SJCRH30 (cell line): ENCODE measurements at regions not wholly inside any gene's neighbourhood (a gene's known extent, or its start where the extent isn't known, plus 50 kb on each side); places are given as distances from the start of the nearest gene placed in this dataset.

Source experiments
- DNase-seq, 2 experiments: peaks; one replicate each; pipeline ENCODE4 v3.0.0-alpha.2; 2015 to 2020
- H3K27ac ChIP-seq: fragments of 250-450 bp; sonication (Bioruptor Pico); 2 replicates; pipeline ENCODE4 v1.5.1; 2020; ENCODE audit warnings: mild to moderate bottlenecking, moderate library complexity
- H3K27me3 ChIP-seq: fragments of 250-450 bp; sonication (Bioruptor Pico); 2 replicates; pipeline ENCODE4 v1.5.1; 2020; ENCODE audit warnings: mild to moderate bottlenecking, moderate library complexity
- H3K36me3 ChIP-seq: fragments of 250-450 bp; sonication (Bioruptor Pico); 2 replicates; pipeline ENCODE4 v1.5.1; 2020; ENCODE audit warnings: mild to moderate bottlenecking, moderate library complexity
- H3K4me1 ChIP-seq: fragments of 250-450 bp; sonication (Bioruptor Pico); 2 replicates; pipeline ENCODE4 v1.5.1; 2020; ENCODE audit warnings: mild to moderate bottlenecking, moderate library complexity
- H3K4me3 ChIP-seq: fragments of 250-450 bp; sonication (Bioruptor Pico); 2 replicates; pipeline ENCODE4 v1.5.1; 2020; ENCODE audit warnings: mild to moderate bottlenecking, moderate library complexity
- H3K9me3 ChIP-seq: fragments of 250-450 bp; sonication (Bioruptor Pico); replicated peaks from 2 replicates; pipeline ENCODE4 v1.5.1; 2020; ENCODE audit warnings: mild to moderate bottlenecking, moderate library complexity

DNA sequence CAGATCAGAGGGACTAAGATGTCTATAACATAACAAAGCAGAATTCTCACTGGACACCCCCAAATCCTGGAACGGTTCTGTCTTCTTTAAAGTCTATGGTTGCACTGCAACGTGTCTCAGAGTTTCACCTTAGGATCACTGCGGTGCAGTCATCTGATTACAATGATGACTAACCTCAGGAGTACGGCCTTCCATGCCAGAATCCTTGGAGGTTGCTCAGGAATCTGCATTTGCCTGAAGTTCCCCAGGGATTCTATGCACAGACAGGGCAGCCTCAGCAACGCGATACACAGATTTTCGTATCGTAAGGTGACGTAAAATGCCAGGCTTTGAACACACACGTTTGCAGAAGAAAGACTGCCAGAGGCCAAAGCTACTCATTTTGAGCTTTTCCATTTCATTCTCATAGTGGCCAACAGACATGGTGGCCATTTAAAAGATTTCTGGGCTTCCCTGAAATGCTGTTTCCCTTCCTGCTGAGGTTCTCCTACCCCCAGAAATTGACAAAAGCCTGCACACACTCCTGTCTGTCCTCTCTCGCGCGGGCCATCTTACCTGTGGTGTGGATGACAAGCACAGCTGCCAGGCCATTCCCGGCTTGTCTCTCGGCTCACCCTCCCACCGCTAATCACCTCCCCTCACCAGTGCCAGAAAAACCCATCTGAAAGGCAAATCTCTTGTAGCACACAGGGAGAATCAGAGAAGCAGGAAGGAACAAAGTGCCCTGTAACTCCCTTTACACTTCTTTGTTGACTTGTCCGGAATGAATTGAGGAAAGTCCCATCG lies 148.8 kb downstream of the ACKR3 start:
- peak overlapping the region; percentile 44 for H3K27ac ChIP-seq
- H3K36me3 ChIP-seq: no peaks in the 10 kb centered on the region
- H3K4me3 ChIP-seq: peak overlapping the region; percentile 40
- H3K4me1 ChIP-seq: peaks cover 29% of the 10 kb centered on the region
- no peaks in the 10 kb centered on the region for H3K27me3 ChIP-seq
- peak; percentile 72 to 79 for DNase-seq
- no peaks in the 10 kb centered on the region for H3K9me3 ChIP-seq

DNA sequence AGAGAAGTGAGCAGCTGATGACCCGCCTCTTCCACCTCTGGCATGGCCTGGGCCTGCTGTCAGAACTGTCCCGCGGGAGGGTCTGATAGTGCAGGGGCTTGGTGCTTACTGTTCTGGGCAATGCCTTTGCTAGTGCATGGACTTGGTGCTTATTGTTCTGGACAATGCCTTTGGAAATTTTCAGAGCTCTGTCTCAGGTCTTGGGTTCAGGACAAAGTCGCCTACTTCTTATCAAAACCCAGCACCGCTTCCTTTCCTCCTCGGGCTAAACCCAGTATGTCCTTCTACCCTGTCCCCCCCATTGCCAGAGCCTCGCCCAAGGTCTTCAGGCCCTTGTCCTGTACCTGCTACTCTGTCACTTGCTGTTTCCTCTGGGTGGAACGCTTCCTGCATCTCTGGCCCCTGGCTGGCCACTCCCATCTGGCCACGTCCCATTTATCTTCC lies 149.6 kb downstream of the ACKR3 start:
- no peaks in the 10 kb centered on the region for H3K36me3 ChIP-seq
- no peak overlapping the region for H3K4me3 ChIP-seq
- H3K4me1 ChIP-seq: peaks cover 29% of the 10 kb centered on the region
- peak in 1 of 2 experiments; percentile 34 for DNase-seq
- H3K27me3 ChIP-seq: no peaks in the 10 kb centered on the region
- H3K27ac ChIP-seq: peak overlapping the region; percentile 44; the same call in 1 of the 2 replicates
- H3K9me3 ChIP-seq: no peaks in the 10 kb centered on the region

DNA sequence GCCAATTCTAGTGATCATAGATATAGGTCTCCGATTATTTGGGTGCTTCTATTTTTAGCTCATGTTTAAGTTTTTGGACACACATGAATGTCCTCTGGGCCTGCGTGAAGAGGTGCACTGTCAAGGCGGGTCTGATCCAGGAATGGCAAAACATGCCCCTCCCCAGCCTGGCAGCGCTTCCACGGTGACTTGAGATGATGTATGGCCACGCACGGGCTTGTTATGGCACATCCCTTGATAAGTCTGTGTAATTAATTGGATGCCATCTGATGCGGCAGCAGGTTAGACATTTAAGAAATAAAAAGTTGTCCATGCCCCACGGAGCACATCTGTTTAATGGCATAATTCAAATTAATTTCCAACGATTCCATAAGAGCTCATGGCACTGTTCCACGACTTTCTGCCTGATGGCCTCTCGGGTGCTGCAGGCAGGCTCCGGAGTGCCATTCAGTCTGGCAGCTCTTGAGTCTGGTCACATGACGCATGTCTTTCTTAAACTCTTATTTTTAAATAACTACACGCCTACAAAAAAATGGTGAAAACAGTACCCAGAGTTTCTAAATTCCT lies 151.4 kb downstream of the ACKR3 start:
- peaks cover 21% of the 10 kb centered on the region for H3K4me1 ChIP-seq
- no peaks in the 10 kb centered on the region for H3K27me3 ChIP-seq
- H3K9me3 ChIP-seq: no peaks in the 10 kb centered on the region
- H3K4me3 ChIP-seq: no peak overlapping the region
- H3K27ac ChIP-seq: no peak overlapping the region
- DNase-seq: no peak
- no peaks in the 10 kb centered on the region for H3K36me3 ChIP-seq

GRCh38 chr2:236724200-236724599 lies 154.6 kb downstream of the ACKR3 start:
- H3K27me3 ChIP-seq: no peaks in the 10 kb centered on the region
- no peak overlapping the region for H3K27ac ChIP-seq
- no peaks in the 10 kb centered on the region for H3K9me3 ChIP-seq
- DNase-seq: no peak
- H3K4me1 ChIP-seq: peaks cover 12% of the 10 kb centered on the region
- no peak overlapping the region for H3K4me3 ChIP-seq
- no peaks in the 10 kb centered on the region for H3K36me3 ChIP-seq

GRCh38 chr2:236726701-236727450 lies 157.3 kb downstream of the ACKR3 start:
- H3K27ac ChIP-seq: no peak overlapping the region

GRCh38 chr2:236728916-236729670 lies 159.5 kb downstream of the ACKR3 start:
- Histone ChIP-seq H3K9me3 (no peaks in the 10 kb centered on the region; the same call in 1 of the 2 replicates), H3K36me3 (no peaks in the 10 kb centered on the region; the same call in 1 of the 2 replicates), H3K4me3 (no peak overlapping the region), H3K27me3 (no peaks in the 10 kb centered on the region), H3K27ac (peak overlapping the region; percentile 62), H3K4me1 (peaks cover 18% of the 10 kb centered on the region)
- peak; percentile 89 to 96 for DNase-seq

More at GRCh38 chr2:236726701-236727450, 157.3 kb downstream of the ACKR3 start:
- Histone ChIP-seq H3K4me1 (peaks cover 18% of the 10 kb centered on the region), H3K27me3 (no peaks in the 10 kb centered on the region), H3K36me3 (no peaks in the 10 kb centered on the region; the same call in 1 of the 2 replicates), H3K4me3 (no peak overlapping the region), H3K9me3 (no peaks in the 10 kb centered on the region; the same call in 1 of the 2 replicates)
- DNase-seq: no peak

GRCh38 chr2:236730393-236730792 lies 160.8 kb downstream of the ACKR3 start:
- no peaks in the 10 kb centered on the region; the same call in 1 of the 2 replicates for H3K9me3 ChIP-seq
- no peaks in the 10 kb centered on the region for H3K27me3 ChIP-seq
- no peak for DNase-seq
- H3K36me3 ChIP-seq: no peaks in the 10 kb centered on the region; the same call in 1 of the 2 replicates
- H3K27ac ChIP-seq: no peak overlapping the region
- no peak overlapping the region for H3K4me3 ChIP-seq
- peaks cover 18% of the 10 kb centered on the region for H3K4me1 ChIP-seq

DNA sequence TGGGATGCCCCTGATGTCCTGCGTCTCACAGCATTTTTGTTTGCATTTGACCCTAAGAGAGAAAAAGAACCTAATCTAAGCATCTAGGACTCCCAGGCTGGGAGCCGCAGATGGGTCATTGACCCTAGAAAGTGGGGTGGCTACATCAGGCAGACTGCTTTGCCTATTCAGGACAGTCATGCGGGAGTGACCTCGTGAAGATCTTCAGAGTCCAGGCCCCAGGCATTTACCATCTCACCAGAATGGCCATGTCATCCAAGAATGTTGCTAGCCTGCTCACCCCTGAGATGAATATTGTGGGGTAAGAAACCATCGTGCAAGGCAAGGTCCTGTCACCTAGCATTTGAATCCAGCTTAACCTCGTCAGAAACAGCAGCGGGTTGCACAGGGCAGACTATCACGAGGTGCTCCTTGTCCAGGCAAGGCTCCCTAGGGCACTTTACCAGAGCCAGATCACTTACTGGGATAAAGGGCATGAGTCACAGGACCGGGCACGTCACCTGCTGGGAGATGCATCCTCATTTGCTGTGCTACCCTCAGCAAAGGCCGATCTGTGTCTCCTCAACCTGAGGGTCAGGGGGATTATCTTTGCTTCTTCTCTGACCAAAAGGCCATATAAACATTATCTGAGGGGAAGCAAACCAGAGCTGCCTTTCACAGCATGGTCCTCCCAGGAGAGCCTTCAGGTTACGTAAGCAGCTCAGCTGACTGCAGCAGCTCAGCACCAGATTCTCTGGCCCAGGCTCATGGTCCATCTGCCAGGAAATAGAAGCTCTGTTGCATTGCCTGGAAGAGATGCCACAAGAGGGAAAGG lies 162.3 kb downstream of the ACKR3 start:
- Histone ChIP-seq H3K9me3 (no peaks in the 10 kb centered on the region; the same call in 1 of the 2 replicates), H3K27me3 (no peaks in the 10 kb centered on the region), H3K27ac (no peak overlapping the region), H3K4me3 (no peak overlapping the region), H3K4me1 (peaks cover 18% of the 10 kb centered on the region), H3K36me3 (no peaks in the 10 kb centered on the region; the same call in 1 of the 2 replicates)
- DNase-seq: no peak

DNA sequence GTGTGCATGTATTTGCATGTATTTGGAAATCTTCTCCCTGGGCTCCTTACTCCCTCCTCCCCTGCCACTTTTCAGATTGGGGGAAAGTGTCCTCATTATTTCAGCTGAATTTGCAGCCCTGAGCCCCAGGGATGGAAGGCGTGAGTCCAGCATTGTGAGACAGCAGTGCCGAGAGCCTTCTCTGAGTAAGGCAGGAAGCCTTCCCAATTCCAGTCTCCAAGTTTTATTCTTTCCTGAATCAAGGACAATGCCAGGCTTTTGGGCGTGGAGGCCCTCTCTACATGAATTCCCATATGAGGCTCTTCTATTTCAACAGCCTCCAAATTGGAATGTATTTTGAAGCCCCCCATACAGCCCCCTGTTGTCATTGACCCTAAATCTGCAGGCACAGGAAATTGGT lies 163.5 kb downstream of the ACKR3 start:
- H3K27ac ChIP-seq: no peak overlapping the region
- H3K27me3 ChIP-seq: no peaks in the 10 kb centered on the region
- H3K4me1 ChIP-seq: peaks cover 17% of the 10 kb centered on the region
- H3K36me3 ChIP-seq: no peaks in the 10 kb centered on the region; the same call in 1 of the 2 replicates
- no peak for DNase-seq
- H3K4me3 ChIP-seq: no peak overlapping the region
- H3K9me3 ChIP-seq: no peaks in the 10 kb centered on the region; the same call in 1 of the 2 replicates

- Histone ChIP-seq H3K36me3 (no peaks in the 10 kb centered on the region), H3K4me3 (no peak overlapping the region), H3K27me3 (no peaks in the 10 kb centered on the region), H3K4me1 (no peaks in the 10 kb centered on the region), H3K9me3 (no peaks in the 10 kb centered on the region), H3K27ac (no peak overlapping the region)
- DNase-seq: no peak
These were observed 166.2 kb downstream of the ACKR3 start for GRCh38 chr2:236735825-236736238.

DNA sequence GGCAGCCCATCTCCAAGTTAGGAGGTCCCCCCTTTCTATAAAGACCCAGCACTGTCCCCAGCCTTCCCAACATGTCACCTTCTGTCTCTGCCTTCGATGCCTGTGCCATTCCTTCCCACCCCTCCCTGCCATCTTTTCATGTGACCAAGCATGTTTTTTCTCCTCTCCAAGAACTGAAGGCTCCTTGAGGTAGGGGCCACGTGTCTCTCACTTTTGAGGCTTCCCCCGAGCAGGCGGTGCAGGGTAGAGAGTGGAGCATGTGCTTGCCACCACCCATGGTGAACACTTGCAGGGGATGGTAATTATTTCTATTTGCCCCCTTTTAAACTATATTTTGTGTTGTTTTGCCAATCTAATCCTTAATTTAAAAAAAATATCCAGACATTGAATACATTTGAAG lies 168.4 kb downstream of the ACKR3 start:
- Histone ChIP-seq H3K27ac (no peak overlapping the region), H3K9me3 (no peaks in the 10 kb centered on the region), H3K36me3 (no peaks in the 10 kb centered on the region), H3K4me1 (peaks cover 10% of the 10 kb centered on the region), H3K4me3 (no peak overlapping the region), H3K27me3 (no peaks in the 10 kb centered on the region)
- DNase-seq: no peak

DNA sequence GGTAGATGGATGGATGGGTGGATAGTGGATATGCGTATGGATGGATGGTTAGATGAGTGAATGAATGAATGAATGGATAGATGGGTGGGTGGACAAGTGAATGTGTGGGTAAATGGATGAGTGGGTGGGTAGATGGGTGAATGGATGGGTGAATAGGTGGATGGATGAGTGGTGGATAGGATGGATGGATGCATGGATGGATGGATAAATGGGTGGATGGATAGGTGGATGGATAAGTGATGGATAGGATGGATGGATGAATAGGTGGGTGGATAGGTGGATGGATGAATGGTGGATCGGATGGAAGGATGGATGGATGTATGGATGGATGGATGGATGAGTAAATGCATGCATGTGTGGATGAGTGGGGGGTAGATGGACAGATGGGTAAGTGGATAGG lies 169.3 kb downstream of the ACKR3 start:
- DNase-seq: no peak
- Histone ChIP-seq H3K4me3 (no peak overlapping the region), H3K9me3 (no peaks in the 10 kb centered on the region)

DNA sequence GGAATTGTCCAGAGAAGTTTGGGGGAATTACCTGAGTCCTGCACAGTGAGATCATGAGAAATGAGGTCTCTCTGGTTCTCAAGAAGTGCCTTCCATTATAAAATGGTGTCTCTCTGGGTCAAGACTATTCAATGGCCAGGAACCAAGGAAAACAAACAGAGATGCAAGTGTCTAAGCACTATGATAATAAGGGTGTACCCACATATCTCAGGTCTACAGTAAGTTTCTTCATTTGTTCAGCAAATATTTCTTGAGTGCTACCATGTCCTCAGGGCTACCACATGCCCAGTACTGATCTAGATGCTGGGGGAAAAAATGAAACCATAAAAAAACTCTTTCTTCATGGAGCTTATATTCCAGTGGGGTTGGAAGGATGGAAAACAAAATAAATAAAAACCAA lies 170.0 kb downstream of the ACKR3 start:
- Histone ChIP-seq H3K9me3 (no peaks in the 10 kb centered on the region), H3K4me3 (no peak overlapping the region), H3K36me3 (no peaks in the 10 kb centered on the region), H3K27me3 (no peaks in the 10 kb centered on the region), H3K27ac (no peak overlapping the region), H3K4me1 (peaks cover 26% of the 10 kb centered on the region)
- DNase-seq: no peak

More for the DNA sequence above, 169.3 kb downstream of the ACKR3 start:
- peaks cover 19% of the 10 kb centered on the region for H3K4me1 ChIP-seq
- no peaks in the 10 kb centered on the region for H3K27me3 ChIP-seq
- no peak overlapping the region for H3K27ac ChIP-seq
- H3K36me3 ChIP-seq: no peaks in the 10 kb centered on the region

DNA sequence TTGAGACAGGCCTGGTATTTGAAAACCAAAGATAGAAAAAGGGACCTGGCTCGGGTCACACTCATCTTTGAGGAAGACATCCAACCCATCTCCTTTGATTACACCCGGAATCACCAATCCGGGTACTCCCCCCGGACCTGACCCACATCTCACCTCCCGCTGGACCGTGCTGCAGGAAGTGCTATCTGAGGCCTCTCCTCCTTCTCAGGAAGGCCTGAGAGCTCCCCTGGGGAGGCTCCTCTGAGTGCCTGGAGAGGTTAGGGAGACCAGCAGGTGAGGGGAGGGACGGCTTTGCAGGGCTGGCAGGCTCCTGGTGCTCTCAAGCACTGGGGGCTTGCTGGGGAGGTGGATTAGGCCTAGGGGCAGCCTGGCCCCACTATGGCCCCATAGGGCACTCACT lies 170.9 kb downstream of the ACKR3 start:
- Histone ChIP-seq H3K4me1 (peaks cover 35% of the 10 kb centered on the region), H3K27me3 (no peaks in the 10 kb centered on the region), H3K9me3 (no peaks in the 10 kb centered on the region), H3K36me3 (no peaks in the 10 kb centered on the region), H3K4me3 (no peak overlapping the region), H3K27ac (no peak overlapping the region)
- no peak for DNase-seq
